Stimulated activated CD8-positive, alpha-beta memory T cell treated with anti-CD3 and anti-CD28 coated beads, Interleukin-7, amount 100 ng/mL, for 4 hours (primary cell): ENCODE measurements at regions not wholly inside any gene's neighbourhood (a gene's known extent, or its start where the extent isn't known, plus 50 kb on each side); places are given as distances from the start of the nearest gene placed in this dataset.
"Not testable (repeated sequence)": the region's sequence is repeated elsewhere in the genome, so short reads cannot be mapped to it uniquely, and the experiment has no call there.

Experiments
- DNase-seq, 2 donors: peaks; one replicate each; pipeline ENCODE4 v3.0.0-alpha.2; 2020; ENCODE audit warnings: low read depth in 2 of 2

- not testable (repeated sequence) for DNase-seq
Measured at GRCh38 chr3:125791021-125791420, 178.0 kb upstream of the ROPN1B start.

GRCh38 chr3:125810010-125810409 lies 159.0 kb upstream of the ROPN1B start:
- not testable (repeated sequence) for DNase-seq

GRCh38 chr3:125822175-125822574 lies 146.8 kb upstream of the ROPN1B start:
- DNase-seq, result peak in 1 of 2 donors; percentile 15

- DNase-seq, result not testable (repeated sequence)
Measured at GRCh38 chr3:125831005-125831750, 137.8 kb upstream of the ROPN1B start.

DNA sequence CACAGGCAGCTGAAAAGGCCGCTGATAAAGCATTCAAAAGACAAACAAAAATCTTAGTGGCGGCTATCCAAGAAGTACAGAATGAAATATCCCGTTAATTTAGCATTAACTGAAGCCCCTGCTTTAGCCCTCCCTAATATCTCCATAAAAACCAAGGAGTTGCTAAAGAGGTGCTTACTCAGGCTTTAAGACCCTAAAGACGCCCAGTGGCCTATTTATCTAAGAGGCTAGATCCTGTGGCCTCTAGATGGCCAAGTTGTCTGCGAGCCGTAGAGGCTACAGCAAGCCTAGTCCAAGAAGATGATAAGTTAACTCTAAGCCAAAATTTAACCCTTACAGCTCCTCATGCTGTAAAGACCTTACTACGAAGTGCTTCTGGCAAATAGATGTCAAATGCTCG lies 133.4 kb upstream of the ROPN1B start:
- DNase-seq, result not testable (repeated sequence)

GRCh38 chr3:125836011-125836551 lies 132.9 kb upstream of the ROPN1B start:
- DNase-seq, result not testable (repeated sequence)

DNA sequence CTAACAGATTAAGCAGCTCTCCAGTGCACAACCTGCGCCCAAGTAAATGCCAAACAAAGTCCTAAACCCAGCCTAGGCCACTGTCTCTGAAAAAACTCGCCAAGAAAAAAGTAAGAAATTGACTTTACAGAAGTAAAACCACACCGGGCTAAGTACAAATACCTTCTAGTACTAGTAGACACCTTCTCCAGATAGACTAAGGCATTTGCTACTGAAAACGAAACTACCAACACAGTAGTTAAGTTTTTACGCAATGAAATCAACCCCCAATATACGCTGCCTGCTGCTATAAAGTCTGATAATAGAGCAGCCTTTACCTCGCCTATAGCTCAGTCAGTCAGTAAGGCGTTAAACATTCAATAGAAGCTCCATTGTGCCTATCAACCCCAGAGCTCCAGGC lies 132.2 kb upstream of the ROPN1B start:
- DNase-seq, result not testable (repeated sequence)

DNA sequence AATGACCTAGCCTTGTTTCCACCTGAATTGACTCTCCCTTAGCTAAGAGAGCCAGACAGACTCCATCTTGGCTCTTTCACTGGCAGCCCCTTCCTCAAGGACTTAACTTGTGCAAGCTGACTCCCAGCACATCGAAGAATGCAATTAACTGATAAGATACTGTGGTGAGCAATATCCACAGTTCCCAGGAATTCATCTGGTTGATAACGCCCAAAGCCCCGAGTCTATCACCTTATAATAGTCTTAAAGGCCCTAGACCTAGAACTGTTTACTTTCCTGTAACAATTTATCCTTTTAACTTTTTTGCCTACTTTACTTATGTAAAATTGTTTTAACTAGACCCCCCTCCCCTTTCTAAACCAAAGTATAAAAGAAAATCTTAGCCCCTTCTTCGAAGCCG lies 130.1 kb upstream of the ROPN1B start:
- not testable (repeated sequence) for DNase-seq

GRCh38 chr3:125840465-125840864 lies 128.5 kb upstream of the ROPN1B start:
- DNase-seq, result not testable (repeated sequence)

DNA sequence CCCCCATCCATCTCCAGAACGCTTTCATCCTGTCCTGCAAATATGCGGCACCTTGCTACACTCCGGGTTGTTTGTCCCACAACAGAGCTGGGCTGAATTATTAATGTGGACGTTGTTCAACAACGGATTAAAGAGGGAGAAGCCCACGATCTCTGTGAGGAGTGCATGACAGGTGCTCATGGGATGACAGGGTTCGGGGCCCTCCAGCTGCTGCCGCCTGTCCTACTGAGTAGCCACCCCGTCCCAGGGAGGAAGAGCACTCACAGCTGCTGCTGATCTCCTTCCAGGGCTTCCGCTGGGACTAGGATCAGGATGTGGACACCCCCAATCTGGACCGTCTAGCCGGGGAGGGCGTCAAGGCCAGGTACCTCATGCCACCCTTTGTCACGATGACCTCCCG lies 121.0 kb upstream of the ROPN1B start:
- not testable (repeated sequence) for DNase-seq

DNA sequence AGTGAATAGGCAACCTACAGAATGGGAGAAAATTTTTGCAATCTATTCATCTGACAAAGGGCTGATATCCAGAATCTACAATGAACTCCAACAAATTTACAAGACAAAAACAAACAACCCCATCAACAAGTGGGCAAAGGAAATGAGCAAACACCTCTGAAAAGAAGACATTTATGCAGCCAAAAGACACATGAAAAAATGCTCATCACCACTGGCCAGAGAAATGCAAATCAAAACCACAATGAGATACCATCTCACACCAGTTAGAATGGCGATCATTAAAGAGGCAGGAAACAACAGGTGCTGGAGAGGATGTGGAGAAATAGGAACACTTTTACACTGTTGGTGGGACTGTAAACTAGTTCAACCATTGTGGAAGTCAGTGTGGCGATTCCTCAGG lies 114.0 kb upstream of the ROPN1B start:
- not testable (repeated sequence) for DNase-seq

DNA sequence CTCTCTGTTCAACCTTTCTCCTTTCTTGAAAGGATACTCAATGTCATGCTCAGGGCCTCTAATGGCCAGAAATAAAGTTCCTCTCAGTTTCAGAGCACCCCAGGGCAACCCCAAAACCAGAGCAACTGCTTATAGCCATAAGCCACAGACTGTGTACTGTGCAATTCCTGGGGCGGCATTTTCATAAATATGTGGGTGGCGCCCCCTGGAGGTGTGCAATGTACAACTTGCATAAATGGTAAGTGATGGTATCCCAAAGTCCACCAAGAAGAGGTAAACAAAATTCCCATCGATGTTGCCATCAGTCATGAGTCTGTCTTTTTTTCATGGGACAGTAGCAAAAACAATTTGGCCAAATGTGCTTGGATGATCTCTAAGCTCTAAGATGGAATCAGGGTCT lies 108.4 kb upstream of the ROPN1B start:
- not testable (repeated sequence) for DNase-seq

DNA sequence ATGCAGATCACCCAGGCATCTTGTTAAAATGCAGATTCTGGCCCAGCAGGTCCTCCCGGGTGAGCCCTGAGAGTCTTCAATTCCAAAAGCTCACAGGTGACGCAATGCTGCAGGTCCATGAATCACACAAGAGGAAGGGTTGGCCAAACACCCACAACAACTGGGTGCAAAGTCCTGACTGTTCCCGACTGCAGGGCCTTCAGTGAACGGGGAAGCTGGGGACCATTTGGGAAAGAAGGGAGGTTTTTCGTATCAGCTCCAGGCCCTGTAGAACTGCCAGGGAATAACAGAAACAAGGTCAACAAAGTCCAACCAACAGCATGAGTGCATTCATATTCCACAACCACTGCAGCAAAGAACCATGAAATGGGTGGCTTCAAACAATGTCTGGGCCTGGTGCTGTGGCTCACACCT lies 106.1 kb upstream of the ROPN1B start:
- DNase-seq, result not testable (repeated sequence)

DNA sequence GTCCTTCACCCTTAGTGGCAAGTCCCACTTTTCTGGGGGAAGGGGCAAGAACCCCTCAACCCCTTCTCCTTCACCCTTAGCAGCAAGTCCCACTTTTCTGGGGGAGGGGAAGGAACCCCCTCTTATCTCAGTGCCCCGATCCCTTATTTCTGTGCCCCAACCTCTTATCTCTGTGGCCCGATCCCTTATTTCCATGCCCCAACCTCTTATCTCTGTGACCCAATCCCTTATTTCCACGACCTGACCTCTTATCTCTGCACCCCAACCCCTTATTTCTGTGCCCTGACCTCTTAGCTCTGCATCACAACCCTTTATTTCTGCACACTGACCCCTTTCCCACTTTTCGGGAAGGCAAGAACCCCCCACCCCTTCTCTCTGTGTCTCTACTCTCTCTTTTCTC lies 104.4 kb upstream of the ROPN1B start:
- not testable (repeated sequence) for DNase-seq

DNA sequence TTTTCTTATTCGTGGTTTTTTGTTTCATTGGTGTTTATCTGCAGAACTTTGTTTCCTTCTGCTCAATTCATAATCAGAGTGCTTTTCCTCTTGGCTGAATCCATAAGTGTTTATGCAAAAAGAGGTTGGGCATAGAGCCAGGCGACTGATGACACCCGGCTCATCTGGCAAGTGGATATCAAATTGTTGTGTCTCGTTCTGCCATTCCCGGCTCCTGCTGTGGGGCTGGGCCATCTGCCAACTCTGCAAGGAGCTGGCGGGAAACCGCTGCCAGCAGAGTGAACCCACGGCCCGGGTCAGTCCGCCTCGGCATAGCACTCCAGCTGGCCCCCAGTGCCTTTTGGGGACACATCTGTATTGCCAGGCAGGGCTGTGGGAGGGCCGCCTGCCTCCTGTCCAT lies 83.0 kb upstream of the ROPN1B start:
- DNase-seq, result not testable (repeated sequence)

DNA sequence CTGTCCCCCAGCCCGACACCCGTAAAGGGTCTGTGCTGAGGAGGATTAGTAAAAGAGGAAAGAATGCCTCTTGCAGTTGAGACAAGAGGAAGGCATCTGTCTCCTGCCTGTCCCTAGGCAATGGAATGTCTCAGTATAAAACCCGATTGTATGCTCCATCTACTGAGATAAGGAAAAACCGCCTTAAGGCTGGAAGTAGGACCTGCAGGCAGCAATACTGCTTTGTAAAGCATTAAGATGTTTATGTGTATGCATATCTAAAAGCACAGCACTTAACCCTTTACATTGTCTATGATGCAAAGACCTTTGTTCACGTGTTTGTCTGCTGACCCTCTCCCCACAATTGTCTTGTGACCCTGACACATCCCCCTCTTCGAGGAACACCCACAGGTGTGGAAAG lies 69.8 kb upstream of the ROPN1B start:
- not testable (repeated sequence) for DNase-seq

GRCh38 chr3:125901473-125901872 lies 67.5 kb upstream of the ROPN1B start:
- not testable (repeated sequence) for DNase-seq

DNA sequence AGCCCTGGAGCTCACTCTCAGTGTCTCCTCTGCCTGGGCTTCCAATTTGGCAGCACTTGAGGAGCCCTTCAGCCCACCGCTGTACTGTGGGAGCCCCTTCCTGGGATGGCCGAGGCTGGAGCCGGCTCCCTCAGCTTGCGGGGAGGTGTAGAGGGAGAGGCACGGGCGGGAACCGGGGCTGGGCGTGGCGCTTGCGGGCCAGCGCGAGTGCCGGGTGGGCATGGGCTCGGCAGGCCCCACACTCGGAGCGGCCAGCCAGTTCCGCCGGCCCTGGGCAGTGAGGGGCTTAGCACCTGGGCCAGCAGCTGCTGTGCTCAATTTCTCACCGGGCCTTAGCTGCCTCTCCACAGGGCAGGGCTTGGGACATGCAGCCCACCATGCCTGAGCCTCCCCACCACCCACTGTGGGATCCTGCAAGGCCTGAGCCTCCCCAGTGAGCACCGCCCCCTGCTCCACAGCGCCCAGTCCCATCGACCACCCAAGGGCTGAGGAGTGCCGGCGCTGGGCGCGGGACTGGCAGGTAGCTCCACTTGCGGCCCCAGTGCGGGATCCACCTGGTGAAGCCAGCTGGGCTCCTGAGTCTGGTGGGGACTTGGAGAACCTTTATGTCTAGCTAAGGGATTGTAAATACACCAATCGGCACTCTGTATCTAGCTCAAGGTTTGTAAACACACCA lies 65.1 kb upstream of the ROPN1B start:
- DNase-seq, result not testable (repeated sequence)

GRCh38 chr3:125907279-125907678 lies 61.7 kb upstream of the ROPN1B start:
- not testable (repeated sequence) for DNase-seq

GRCh38 chr3:125910851-125911250 lies 58.1 kb upstream of the ROPN1B start:
- DNase-seq, result not testable (repeated sequence)

GRCh38 chr3:125914608-125915436 lies 54.2 kb upstream of the ROPN1B start:
- not testable (repeated sequence) for DNase-seq

- not testable (repeated sequence) for DNase-seq
Measured at GRCh38 chr3:125915437-125915787, 53.6 kb upstream of the ROPN1B start.
